NCI-H2171 treated with DMSO at 0.1 percent for 48 hours (cell line): ENCODE measurements at regions not wholly inside any gene's neighbourhood (a gene's known extent, or its start where the extent isn't known, plus 50 kb on each side); places are given as distances from the start of the nearest gene placed in this dataset.
"Not testable (repeated sequence)": the region's sequence is repeated elsewhere in the genome, so short reads cannot be mapped to it uniquely, and the experiment has no call there.

ENCODE experiments used
- DNase-seq: peaks from one replicate; lab custom pipeline; 2025; lab: John Stamatoyannopoulos, UW

DNA sequence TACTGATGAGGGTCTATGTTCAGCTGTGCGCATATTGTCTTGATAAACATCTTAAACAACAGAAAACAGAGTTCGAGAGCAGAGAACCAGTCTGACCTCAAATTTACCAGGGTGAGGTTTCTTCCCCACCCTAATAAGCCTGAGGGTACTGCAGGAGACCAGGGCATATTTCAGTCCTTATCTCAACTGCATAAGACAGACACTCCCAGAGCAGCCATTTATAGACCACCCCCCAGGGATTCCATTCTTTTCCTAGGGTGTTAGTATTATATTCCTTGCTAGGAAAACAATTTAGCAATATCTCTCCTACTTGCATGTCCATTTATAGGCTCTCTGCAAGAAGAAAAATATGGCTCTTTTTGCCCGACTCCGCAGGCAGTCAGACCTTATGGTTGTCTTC lies 89.5 kb upstream of the POMZP3 start:
- not testable (repeated sequence) for DNase-seq

DNA sequence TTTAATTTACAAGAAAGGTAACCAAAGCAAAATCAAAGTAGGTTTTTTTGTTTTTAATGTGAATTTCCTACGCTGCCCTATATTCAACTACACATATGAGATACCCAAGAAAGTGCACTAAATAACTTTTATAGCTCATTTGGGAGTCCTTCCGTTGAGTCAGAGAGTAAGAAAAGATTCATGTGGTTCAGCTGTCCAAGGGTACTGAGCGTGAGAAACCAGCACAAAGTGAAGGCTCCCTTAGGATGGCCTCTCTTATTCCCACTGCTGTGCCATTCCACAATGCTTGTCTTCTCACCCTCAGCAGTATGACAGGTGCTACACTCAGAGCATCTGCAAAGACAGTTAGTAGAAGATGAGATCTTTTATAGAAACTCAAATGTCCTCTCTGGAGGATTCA lies 85.8 kb upstream of the POMZP3 start:
- DNase-seq, result not testable (repeated sequence)

DNA sequence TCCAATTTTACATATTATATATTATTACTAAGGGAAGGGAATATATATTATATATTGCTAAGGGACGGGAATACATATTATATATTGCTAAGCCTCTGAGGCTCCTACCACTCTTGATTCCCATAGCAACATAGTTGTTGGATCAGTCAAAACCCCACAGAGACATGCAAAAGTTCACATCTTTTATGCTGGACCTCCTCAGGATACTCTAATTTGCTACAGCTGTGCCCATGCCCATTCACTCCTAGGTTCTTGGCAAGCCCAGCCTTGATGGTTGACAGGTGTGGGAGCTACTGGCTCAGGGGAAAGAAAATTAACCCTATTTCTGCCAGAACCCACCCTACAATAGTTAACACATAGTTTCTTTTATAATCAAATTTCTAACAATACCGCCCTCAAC lies 84.6 kb upstream of the POMZP3 start:
- DNase-seq, result peak; percentile 77

DNA sequence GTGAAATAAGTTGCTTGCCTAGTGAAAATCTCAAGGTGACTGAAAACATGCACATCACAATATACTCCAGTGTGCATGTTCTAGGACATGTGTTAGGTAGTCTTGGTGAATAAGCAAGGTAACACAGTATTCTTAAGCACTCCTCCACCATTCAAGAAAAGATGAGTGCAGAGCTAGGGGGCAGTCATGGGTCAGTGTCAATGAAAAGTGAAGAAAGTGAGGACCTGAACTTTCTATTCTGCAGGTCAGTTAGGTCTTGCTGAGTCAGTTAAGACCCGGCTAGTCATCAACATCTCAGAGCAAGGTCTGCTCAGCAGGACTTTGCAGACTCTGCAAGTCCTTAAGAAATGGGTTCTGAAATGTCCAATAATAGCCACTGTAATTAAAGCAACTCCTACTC lies 82.6 kb upstream of the POMZP3 start:
- not testable (repeated sequence) for DNase-seq

DNA sequence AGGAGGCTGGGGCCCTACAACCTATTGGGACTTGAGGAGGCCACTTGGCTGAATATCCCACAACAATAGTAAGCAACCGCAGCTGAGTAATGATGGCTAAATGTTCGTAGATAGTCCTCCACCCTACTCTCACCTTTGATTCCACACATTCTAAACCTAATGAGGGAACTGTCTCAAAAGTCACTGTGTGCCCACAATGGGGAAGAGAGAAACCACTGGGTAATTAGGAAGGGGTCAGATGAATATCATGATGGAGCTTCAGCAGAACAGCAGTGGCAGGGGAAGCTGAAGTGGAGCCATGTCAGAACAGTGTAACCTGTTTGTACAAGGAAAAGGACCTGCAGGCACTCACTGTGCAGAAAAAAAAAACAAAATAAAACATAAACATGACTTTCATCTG lies 81.4 kb upstream of the POMZP3 start:
- not testable (repeated sequence) for DNase-seq

DNA sequence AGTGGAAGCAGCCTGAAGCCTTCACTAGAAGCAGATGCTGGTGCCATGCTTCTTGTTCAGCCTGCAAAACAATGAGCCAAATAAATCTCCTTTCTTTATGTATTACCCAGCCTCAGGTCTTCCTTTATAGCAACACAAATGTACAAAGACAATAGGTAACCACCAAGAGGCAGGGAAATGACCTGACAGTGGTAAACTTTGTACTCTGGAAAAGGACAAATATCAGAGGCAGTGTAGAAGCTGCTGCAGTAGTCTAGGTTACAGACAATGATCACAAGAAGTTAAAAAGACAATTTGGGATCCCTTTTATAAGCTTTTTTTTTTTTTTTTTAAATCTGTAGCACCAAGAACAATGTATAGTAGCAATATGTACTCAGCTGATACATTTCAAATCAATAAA lies 76.7 kb upstream of the POMZP3 start:
- not testable (repeated sequence) for DNase-seq

DNA sequence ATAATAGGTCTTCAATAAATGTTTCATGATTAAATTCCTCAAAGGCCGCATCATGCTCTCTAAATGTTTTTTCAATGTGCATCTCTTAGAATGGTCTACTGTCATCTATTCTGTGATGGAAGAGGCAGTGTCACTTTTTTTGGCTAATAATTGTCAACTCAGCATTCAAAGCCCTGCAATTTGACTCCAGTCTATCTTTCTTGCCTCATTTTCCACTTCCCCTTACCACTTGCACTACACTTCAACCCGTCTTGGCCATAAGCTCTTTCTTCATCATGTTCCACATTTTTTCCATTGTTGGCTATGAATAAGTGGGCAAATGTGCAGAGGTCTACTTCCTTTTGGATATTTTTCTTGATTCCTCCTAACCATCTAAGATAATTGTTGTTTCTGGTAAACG lies 59.2 kb upstream of the POMZP3 start:
- not testable (repeated sequence) for DNase-seq

DNA sequence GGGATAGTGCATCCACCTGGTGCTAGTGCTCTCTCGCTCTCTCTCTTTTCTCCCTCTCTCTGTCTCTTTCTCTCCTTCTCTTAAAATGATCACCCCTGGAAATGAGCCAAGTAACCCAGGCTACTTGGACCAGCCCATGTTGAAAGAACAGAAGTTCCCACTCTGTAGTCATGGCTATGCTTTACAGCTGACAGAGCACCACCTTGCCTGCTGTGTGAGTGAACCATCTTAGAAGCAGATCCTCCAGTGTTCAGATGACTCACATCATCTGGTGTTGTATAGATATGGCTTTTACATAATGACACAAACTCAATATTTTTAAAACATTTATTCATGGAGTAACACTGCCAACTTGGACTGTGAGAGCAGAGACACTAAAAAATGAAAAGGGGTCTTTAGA lies 57.7 kb upstream of the POMZP3 start:
- DNase-seq, result not testable (repeated sequence)

DNA sequence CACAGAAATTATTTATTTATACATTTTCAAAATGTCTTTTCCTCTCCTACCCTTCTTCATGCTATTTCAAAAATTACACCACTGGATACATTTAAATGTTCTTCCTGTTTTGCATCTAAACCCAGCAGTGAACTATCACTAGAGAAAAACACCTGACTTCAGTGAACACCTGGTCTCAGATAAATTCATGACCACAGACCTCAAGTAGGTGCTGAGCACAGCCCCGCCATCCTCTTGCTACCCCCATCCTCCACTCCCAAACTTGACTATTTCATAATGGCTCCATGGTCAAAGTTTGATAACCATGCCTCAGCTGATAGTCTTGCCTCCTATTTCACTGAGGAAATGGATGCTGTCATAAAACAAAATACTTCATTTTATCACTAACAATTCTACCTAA lies 56.6 kb upstream of the POMZP3 start:
- not testable (repeated sequence) for DNase-seq

DNA sequence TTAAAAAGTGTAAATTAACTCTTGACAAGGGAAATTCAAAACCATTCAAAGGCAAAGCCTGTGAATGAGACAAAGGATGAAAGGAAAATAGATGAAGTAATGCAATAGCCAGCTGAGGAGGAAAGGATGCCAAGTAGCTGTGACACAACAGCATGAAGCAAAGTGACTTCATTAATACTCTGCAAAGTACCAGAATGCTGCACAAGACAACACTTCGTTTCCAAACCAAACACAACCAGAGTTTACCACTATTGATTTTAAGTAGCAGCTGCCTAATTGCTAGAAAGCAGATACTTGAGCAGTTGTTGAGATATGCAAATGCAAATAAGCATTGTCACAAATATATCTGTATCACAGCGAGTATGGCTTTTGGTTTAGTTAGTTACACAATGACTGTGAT lies 54.7 kb upstream of the POMZP3 start:
- peak; percentile 7 for DNase-seq

DNA sequence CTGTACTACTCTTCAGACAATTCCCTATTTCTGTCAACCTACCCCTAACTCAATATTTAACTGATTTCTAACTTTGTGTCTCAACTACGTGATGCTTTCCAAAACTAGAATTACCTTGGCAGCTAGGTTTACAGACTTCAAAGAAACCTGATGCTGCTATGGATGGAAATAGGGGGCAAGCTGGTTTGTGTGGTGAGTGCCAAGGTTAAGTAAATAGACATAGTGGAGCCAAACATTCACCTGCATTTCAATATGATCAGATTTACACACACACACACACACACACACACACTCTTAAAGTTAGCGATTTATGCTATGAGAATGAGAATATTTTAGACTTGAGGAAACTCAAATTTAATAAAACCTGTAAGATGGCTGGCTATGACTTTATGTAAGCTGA lies 52.1 kb upstream of the POMZP3 start:
- not testable (repeated sequence) for DNase-seq

DNA sequence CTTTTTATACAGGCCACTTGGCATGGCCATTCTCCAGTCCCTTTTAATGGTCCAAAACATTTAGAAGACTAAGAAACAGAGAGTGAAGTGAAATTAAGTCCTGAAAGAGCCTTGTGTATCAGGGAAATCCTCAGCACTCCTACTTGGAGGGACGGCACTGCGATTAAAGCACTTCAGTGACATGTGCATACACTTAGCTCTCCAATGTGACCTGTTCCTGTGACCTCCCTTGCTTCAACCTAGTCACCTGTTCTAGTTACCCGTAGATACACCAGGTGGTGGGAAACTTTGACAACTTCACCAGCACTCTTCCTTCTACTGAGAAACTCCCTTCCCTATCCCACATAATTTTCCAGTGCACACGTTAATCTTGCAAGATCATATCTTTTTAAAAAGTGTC lies 51.4 kb upstream of the POMZP3 start:
- not testable (repeated sequence) for DNase-seq

DNA sequence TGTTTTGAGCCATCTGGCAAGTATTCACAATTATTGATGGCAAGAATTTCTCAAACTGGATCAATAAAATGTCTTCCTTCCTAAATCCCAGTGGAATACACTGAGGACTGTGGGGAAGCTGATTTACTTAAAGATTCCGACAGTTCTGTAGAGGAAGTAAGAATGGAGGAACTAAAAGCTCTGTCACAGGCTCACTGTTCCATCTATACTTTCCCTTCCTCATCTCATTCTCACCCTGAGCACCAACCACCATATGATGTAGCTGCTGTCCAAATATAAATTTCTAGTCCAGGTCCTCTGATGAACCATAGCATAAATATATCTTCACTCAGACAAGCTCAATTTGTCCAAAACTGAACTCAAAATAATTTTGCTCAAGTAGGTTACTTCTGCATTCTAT lies 49.8 kb upstream of the POMZP3 start:
- not testable (repeated sequence) for DNase-seq
